ENCODE measurements at regions not wholly inside any gene's neighbourhood (a gene's known extent, or its start where the extent isn't known, plus 50 kb on each side); places are given as distances from the start of the nearest gene placed in this dataset.
A peak's percentile ranks its signal among the peaks of the same experiment; 100 is the strongest.

- no peaks in the 10 kb centered on the region for H4K20me1 ChIP-seq (ENCODE audit: low read length)
- ATAC-seq (no peak), DNase-seq (peak; percentile 22)
- H3K27ac ChIP-seq (ENCODE audit: low read length), result no peak overlapping the region
- H3K79me2 ChIP-seq (ENCODE audit: low read length), result no peaks in the 10 kb centered on the region
- no peak overlapping the region for H3K4me3 ChIP-seq (ENCODE audit: low read length)
- H3K4me2 ChIP-seq (ENCODE audit: low read length), result no peak overlapping the region
- ChIA-PET CTCF (no interaction called here), POLR2A (ENCODE audit: unreplicated experiment) (no interaction called here)
- no TSS peak for BruUV-seq (replicated peaks)
- no peak overlapping the region for H2AFZ ChIP-seq (ENCODE audit: low read length)
- H3F3A ChIP-seq (ENCODE audit: low read length, unreplicated experiment), result no peaks in the 10 kb centered on the region
- H3K4me1 ChIP-seq (ENCODE audit: insufficient read depth, low read length), result no peaks in the 10 kb centered on the region
- 0 out of 2 replicates have a peak, but pooled peaks cover 13% of the 10 kb centered on the region for H3K9me3 ChIP-seq (ENCODE audit: low read length)
- no peaks in the 10 kb centered on the region for H3K36me3 ChIP-seq (ENCODE audit: low read depth, low read length)
- intact Hi-C loops (cut with micrococcal nuclease), result no loop called here
- no peaks in the 10 kb centered on the region for H3K9me2 ChIP-seq (replicated peaks; ENCODE audit: low read length)
- H3K9ac ChIP-seq (ENCODE audit: low read length), result no peak overlapping the region
- H3K27me3 ChIP-seq (ENCODE audit: low read length), result no peaks in the 10 kb centered on the region
- TF ChIP-seq CTCF (conservative IDR thresholded peaks at IDR 0.05; ENCODE audit: low read depth, low read length) (no peak), EZH2phosphoT487 (IDR thresholded peaks at IDR 0.05; ENCODE audit: borderline replicate concordance, low read length) (no peak), EZH2 (IDR thresholded peaks at IDR 0.05; ENCODE audit: low read length, unreplicated experiment) (no peak)
Observed at GRCh38 chr18:52054324-52054723, 285.7 kb upstream of the DCC start.

GRCh38 chr18:52060607-52061304 is 279.2 kb upstream of the DCC start:
- no peak overlapping the region for H3K9ac ChIP-seq (ENCODE audit: low read length)
- no peaks in the 10 kb centered on the region for H3F3A ChIP-seq (ENCODE audit: low read length, unreplicated experiment)
- no peaks in the 10 kb centered on the region for H3K9me2 ChIP-seq (replicated peaks; ENCODE audit: low read length)
- POLR2A ChIA-PET (ENCODE audit: unreplicated experiment), result no interaction called here
- H3K36me3 ChIP-seq (ENCODE audit: low read depth, low read length), result no peaks in the 10 kb centered on the region
- intact Hi-C loops (cut with micrococcal nuclease), result no loop called here
- H4K20me1 ChIP-seq (ENCODE audit: low read length), result no peaks in the 10 kb centered on the region
- no peaks in the 10 kb centered on the region for H3K4me1 ChIP-seq (ENCODE audit: insufficient read depth, low read length)
- no peaks in the 10 kb centered on the region for H3K79me2 ChIP-seq (ENCODE audit: low read length)
- CTCF ChIA-PET, result no interaction called here
- DNase-seq, result no peak
- ATAC-seq, result no peak
- no peaks in the 10 kb centered on the region for H3K27me3 ChIP-seq (ENCODE audit: low read length)
- no peak overlapping the region for H3K4me3 ChIP-seq (ENCODE audit: low read length)
- no peak overlapping the region for H3K27ac ChIP-seq (ENCODE audit: low read length)
- TF ChIP-seq CTCF (conservative IDR thresholded peaks at IDR 0.05; ENCODE audit: low read depth, low read length) (no peak), EZH2 (IDR thresholded peaks at IDR 0.05; ENCODE audit: low read length, unreplicated experiment) (no peak), EZH2phosphoT487 (IDR thresholded peaks at IDR 0.05; ENCODE audit: borderline replicate concordance, low read length) (no peak)
- peaks cover 5% of the 10 kb centered on the region; the same call in 1 of the 2 replicates for H3K9me3 ChIP-seq (ENCODE audit: low read length)
- BruUV-seq (replicated peaks), result no TSS peak
- H2AFZ ChIP-seq (ENCODE audit: low read length), result no peak overlapping the region
- no peak overlapping the region for H3K4me2 ChIP-seq (ENCODE audit: low read length)

GRCh38 chr18:52063923-52064322 is 276.1 kb upstream of the DCC start:
- BruUV-seq (replicated peaks), result no TSS peak
- ATAC-seq, result no peak
- no peak overlapping the region for H3K4me2 ChIP-seq (ENCODE audit: low read length)
- no peaks in the 10 kb centered on the region for H3K79me2 ChIP-seq (ENCODE audit: low read length)
- no peaks in the 10 kb centered on the region for H3K36me3 ChIP-seq (ENCODE audit: low read depth, low read length)
- H2AFZ ChIP-seq (ENCODE audit: low read length), result no peak overlapping the region
- H3K4me3 ChIP-seq (ENCODE audit: low read length), result no peak overlapping the region
- no peaks in the 10 kb centered on the region for H3K27me3 ChIP-seq (ENCODE audit: low read length)
- intact Hi-C loops (cut with micrococcal nuclease), result no loop called here
- no peaks in the 10 kb centered on the region for H3F3A ChIP-seq (ENCODE audit: low read length, unreplicated experiment)
- POLR2A ChIA-PET (ENCODE audit: unreplicated experiment), result no interaction called here
- H3K9me2 ChIP-seq (replicated peaks; ENCODE audit: low read length), result no peaks in the 10 kb centered on the region
- H4K20me1 ChIP-seq (ENCODE audit: low read length), result no peaks in the 10 kb centered on the region
- no peak for DNase-seq
- no peak for TF ChIP-seq CTCF (conservative IDR thresholded peaks at IDR 0.05; ENCODE audit: low read depth, low read length)
- TF ChIP-seq EZH2 (IDR thresholded peaks at IDR 0.05; ENCODE audit: low read length, unreplicated experiment), result no peak
- no peak for TF ChIP-seq EZH2phosphoT487 (IDR thresholded peaks at IDR 0.05; ENCODE audit: borderline replicate concordance, low read length)
- H3K9ac ChIP-seq (ENCODE audit: low read length), result no peak overlapping the region
- H3K27ac ChIP-seq (ENCODE audit: low read length), result no peak overlapping the region
- CTCF ChIA-PET, result no interaction called here
- no peaks in the 10 kb centered on the region for H3K4me1 ChIP-seq (ENCODE audit: insufficient read depth, low read length)
- peaks cover 13% of the 10 kb centered on the region for H3K9me3 ChIP-seq (ENCODE audit: low read length)
